DND-41 (cell line): ENCODE measurements at regions not wholly inside any gene's neighbourhood (a gene's known extent, or its start where the extent isn't known, plus 50 kb on each side); places are given as distances from the start of the nearest gene placed in this dataset.

Source experiments
- ATAC-seq: fragments of 200-7000 bp; cut with Tn5 transposase; 3 replicates; pipeline ENCODE4 v1.9.1; 2021; ENCODE audit warnings: low read depth; ENCODE audit not compliant: insufficient read depth
- DNase-seq: peaks from one replicate; pipeline ENCODE4 v3.0.0-alpha.2; 2020
- H2AFZ ChIP-seq: 2 replicates; pipeline ENCODE4 v1.6.0; 2012; ENCODE audit warnings: low read depth, low read length
- H3K27ac ChIP-seq: 2 replicates; pipeline ENCODE4 v1.5.1; 2012; ENCODE audit warnings: low read length, inconsistent platforms
- H3K27me3 ChIP-seq: fragments of 200-600 bp; sonication (generic); 2 replicates; pipeline ENCODE4 v1.6.0; 2012; ENCODE audit warnings: low read length, mild to moderate bottlenecking, inconsistent platforms; ENCODE audit not compliant: insufficient read depth, poor library complexity
- H3K36me3 ChIP-seq: 2 replicates; pipeline ENCODE4 v1.5.1; 2012; ENCODE audit warnings: low read length, inconsistent platforms; ENCODE audit not compliant: insufficient read depth
- H3K4me1 ChIP-seq: 2 replicates; pipeline ENCODE4 v1.5.1; 2012; ENCODE audit warnings: mild to moderate bottlenecking, low read length; ENCODE audit not compliant: insufficient read depth
- H3K4me2 ChIP-seq: 2 replicates; pipeline ENCODE4 v1.6.0; 2012; ENCODE audit warnings: mild to moderate bottlenecking, moderate library complexity, low read length, inconsistent platforms; ENCODE audit not compliant: insufficient read depth
- H3K4me3 ChIP-seq, 2 experiments: fragments of 200-600 bp in 1 of 2; shearing (Covaris generic) in 1 of 2; 2 replicates each; pipeline ENCODE4 v1.5.1; 2012 to 2016; ENCODE audit warnings: inconsistent platforms in 2 of 2, low read length in 2 of 2, mild to moderate bottlenecking in 2 of 2, low read depth in 1 of 2, moderate library complexity in 1 of 2
- H3K79me2 ChIP-seq: 2 replicates; pipeline ENCODE4 v1.6.0; 2012; ENCODE audit warnings: low read length, inconsistent platforms; ENCODE audit not compliant: insufficient read depth
- H3K9ac ChIP-seq: 2 replicates; pipeline ENCODE4 v1.6.0; 2012; ENCODE audit warnings: low read depth, mild to moderate bottlenecking, inconsistent platforms, low read length, moderate library complexity
- H3K9me3 ChIP-seq: 2 replicates; pipeline ENCODE4 v1.5.1; 2012; ENCODE audit warnings: low read length, moderate library complexity, mild to moderate bottlenecking, inconsistent platforms; ENCODE audit not compliant: insufficient read depth, severe bottlenecking
- H4K20me1 ChIP-seq: 2 replicates; pipeline ENCODE4 v1.6.0; 2012; ENCODE audit warnings: low read length; ENCODE audit not compliant: insufficient read depth
- CTCF ChIP-seq: IDR thresholded peaks from 2 replicates; pipeline ENCODE4 v1.5.1; 2012; ENCODE audit warnings: borderline replicate concordance, low read length, moderate library complexity, mild to moderate bottlenecking; ENCODE audit not compliant: poor library complexity, severe bottlenecking; ENCODE audit errors: extremely low read depth
- EZH2 ChIP-seq: IDR thresholded peaks from 3 replicates; pipeline ENCODE4 v1.6.1; 2012; ENCODE audit warnings: borderline replicate concordance, low read depth, mild to moderate bottlenecking, moderate library complexity, low read length, inconsistent platforms; ENCODE audit not compliant: severe bottlenecking

- H3K4me3 ChIP-seq: no peak overlapping the region
- no peaks in the 10 kb centered on the region for H3K36me3 ChIP-seq
- ATAC-seq: no peak
- H3K4me2 ChIP-seq: no peak overlapping the region
- H3K27me3 ChIP-seq: no peaks in the 10 kb centered on the region
- H3K79me2 ChIP-seq: no peaks in the 10 kb centered on the region
- H3K27ac ChIP-seq: no peak overlapping the region
- H4K20me1 ChIP-seq: no peaks in the 10 kb centered on the region
- H3K4me1 ChIP-seq: no peaks in the 10 kb centered on the region
- TF ChIP-seq CTCF (no peak), EZH2 (no peak)
- no peak overlapping the region for H3K9ac ChIP-seq
- DNase-seq: no peak
- H3K9me3 ChIP-seq: no peaks in the 10 kb centered on the region
- no peak overlapping the region for H2AFZ ChIP-seq
Measured at GRCh38 chr11:91396236-91397133, 828.1 kb upstream of the FAT3 start.

- TF ChIP-seq CTCF (no peak), EZH2 (no peak)
- no peak overlapping the region for H2AFZ ChIP-seq
- H3K9me3 ChIP-seq: no peaks in the 10 kb centered on the region
- no peaks in the 10 kb centered on the region for H4K20me1 ChIP-seq
- H3K27ac ChIP-seq: no peak overlapping the region
- H3K79me2 ChIP-seq: no peaks in the 10 kb centered on the region
- H3K4me2 ChIP-seq: no peak overlapping the region
- H3K27me3 ChIP-seq: no peaks in the 10 kb centered on the region
- H3K36me3 ChIP-seq: no peaks in the 10 kb centered on the region
- ATAC-seq: no peak
- no peak overlapping the region for H3K9ac ChIP-seq
- no peak for DNase-seq
- H3K4me1 ChIP-seq: no peaks in the 10 kb centered on the region
- H3K4me3 ChIP-seq: no peak overlapping the region
Measured at GRCh38 chr11:91394727-91395414, 829.7 kb upstream of the FAT3 start.

- ATAC-seq: no peak
- no peak overlapping the region for H3K4me2 ChIP-seq
- H4K20me1 ChIP-seq: no peaks in the 10 kb centered on the region
- no peak overlapping the region for H3K27ac ChIP-seq
- H3K4me1 ChIP-seq: no peaks in the 10 kb centered on the region
- no peaks in the 10 kb centered on the region for H3K79me2 ChIP-seq
- DNase-seq: no peak
- H3K4me3 ChIP-seq: no peak overlapping the region
- H3K9me3 ChIP-seq: no peaks in the 10 kb centered on the region
- H2AFZ ChIP-seq: no peak overlapping the region
- TF ChIP-seq CTCF (no peak), EZH2 (no peak)
- H3K9ac ChIP-seq: no peak overlapping the region
- no peaks in the 10 kb centered on the region for H3K27me3 ChIP-seq
- no peaks in the 10 kb centered on the region for H3K36me3 ChIP-seq
Measured at GRCh38 chr11:91394073-91394726, 830.4 kb upstream of the FAT3 start.
